HCT116 (cell line): ENCODE measurements at regions not wholly inside any gene's neighbourhood (a gene's known extent, or its start where the extent isn't known, plus 50 kb on each side); places are given as distances from the start of the nearest gene placed in this dataset.

ENCODE experiments used
- CTCF ChIP-seq, 3 experiments: fragments of 200-600 bp in 1 of 3; sonication (generic) in 1 of 3; IDR thresholded peaks in 2 of 3; conservative IDR thresholded peaks in 1 of 3; 2 replicates each; pipeline ENCODE4 v1.5.1; 2012 to 2017; ENCODE audit warnings: low read depth in 2 of 3, low read length in 2 of 3, antibody characterized with exemption in 1 of 3, borderline replicate concordance in 1 of 3, control low read depth in 1 of 3, mild to moderate bottlenecking in 1 of 3, mixed read lengths in 1 of 3, mixed run types in 1 of 3, moderate library complexity in 1 of 3; ENCODE audit not compliant: insufficient read depth in 1 of 3
- EGR1 ChIP-seq: IDR thresholded peaks from 2 replicates; pipeline ENCODE4 v1.6.1; 2012; ENCODE audit warnings: low read depth
- POLR2A ChIP-seq: IDR thresholded peaks from 2 replicates; pipeline ENCODE4 v1.7.0; 2011; ENCODE audit warnings: borderline replicate concordance; ENCODE audit not compliant: insufficient read depth, insufficient read length; ENCODE audit errors: extremely low read depth
- POLR2AphosphoS5 ChIP-seq: IDR thresholded peaks from 2 replicates; pipeline ENCODE4 v1.6.1; 2011; ENCODE audit warnings: mild to moderate bottlenecking, low read depth, low read length, moderate library complexity
- SRF ChIP-seq: IDR thresholded peaks from 2 replicates; pipeline ENCODE4 v1.6.1; 2012; ENCODE audit warnings: low read depth

- TF ChIP-seq POLR2A: no peak
- no peak for TF ChIP-seq CTCF (IDR thresholded peaks at IDR 0.05 in 2 of 3, conservative IDR thresholded peaks at IDR 0.05 in 1 of 3; ENCODE audit: borderline replicate concordance in 1 of 3, insufficient read depth in 1 of 3, low read depth in 2 of 3, low read length in 2 of 3)
- TF ChIP-seq POLR2AphosphoS5: no peak
- no peak for TF ChIP-seq EGR1
- no peak for TF ChIP-seq SRF
Observed at GRCh38 chr18:34083910-34084535, 140.7 kb downstream of the NOL4 start.
